ENCODE measurements at regions not wholly inside any gene's neighbourhood (a gene's known extent, or its start where the extent isn't known, plus 50 kb on each side); places are given as distances from the start of the nearest gene placed in this dataset.
"Not testable (repeated sequence)": the region's sequence is repeated elsewhere in the genome, so short reads cannot be mapped to it uniquely, and the experiment has no call there.

DNA sequence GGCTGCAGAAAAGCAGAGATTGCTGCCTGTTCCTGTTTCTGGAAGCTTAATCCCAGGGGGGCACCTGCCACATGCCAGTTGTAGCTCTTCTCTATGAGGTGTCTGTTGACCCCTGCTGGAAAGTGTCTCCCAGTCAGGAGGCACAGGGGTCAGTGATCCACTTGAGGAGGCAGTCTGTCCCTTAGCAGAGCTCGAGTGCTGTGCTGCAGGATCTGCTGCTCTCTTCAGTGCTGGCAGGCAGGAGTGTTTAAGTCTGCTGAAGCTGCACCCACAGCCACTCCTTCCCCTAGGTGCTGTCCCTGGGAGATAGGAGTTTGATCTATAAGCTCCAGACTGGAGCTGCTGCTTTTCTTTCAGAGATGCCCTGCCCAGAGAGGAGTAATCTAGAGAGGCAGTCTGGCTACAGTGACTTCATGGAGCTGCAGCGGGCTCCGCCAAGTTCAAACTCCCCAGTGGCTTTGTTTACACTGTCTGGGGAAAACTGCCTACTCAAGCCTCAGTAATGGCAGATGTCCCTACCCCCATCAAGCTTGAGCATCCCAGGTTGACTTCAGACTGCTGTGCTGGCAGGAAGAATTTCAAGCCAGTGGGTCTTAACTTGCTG, 57.6 kb upstream of the CROT start:
- DNase-seq (ENCODE audit: low read depth), result no peak

DNA sequence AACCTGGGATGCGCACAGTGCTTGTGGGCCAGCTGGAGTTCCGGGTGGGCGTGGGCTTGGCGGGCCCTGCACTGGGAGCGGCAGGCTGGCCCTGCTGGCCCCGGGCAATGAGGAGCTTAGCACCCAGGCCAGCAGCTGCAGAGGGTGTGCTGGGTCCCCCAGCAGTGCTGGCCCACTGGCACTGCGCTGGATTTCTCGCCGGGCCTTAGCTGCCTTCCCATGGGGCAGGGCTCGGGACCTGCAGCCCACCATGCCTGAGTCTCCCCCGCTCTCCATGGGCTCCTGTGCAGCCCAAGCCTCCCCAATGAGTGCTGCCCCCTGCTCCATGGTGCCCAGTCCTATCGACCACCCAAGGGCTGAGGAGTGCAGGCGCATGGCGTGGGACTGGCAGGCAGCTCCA, 56.7 kb upstream of the CROT start:
- not testable (repeated sequence) for DNase-seq (ENCODE audit: low read depth)

DNA sequence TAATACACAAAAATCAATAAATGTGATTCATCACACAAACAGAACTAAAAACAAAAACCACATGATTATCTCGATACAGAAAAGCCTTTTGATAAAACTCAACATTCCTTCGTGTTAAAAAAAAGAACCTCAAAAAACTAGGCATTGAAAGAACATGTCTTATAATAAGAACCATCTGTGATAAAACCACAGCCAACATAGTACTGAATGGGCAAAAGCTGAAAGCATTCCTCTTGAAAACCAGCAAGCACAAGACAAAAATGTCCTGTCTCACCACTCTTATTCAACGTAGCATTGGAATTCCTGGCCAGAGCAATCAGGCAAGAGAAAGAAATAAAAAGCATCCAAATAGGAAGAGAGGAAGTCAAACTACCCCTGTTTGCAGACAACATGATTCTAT, 49.9 kb upstream of the CROT start:
- DNase-seq (ENCODE audit: low read depth), result peak; percentile 16
